ENCODE measurements at regions not wholly inside any gene's neighbourhood (a gene's known extent, or its start where the extent isn't known, plus 50 kb on each side); places are given as distances from the start of the nearest gene placed in this dataset.

- Mint-ChIP-seq H3K4me3 (no peak overlapping the region), H3K4me1 (peaks cover 9% of the 10 kb centered on the region), H3K27me3 (ENCODE audit: low read depth) (no peaks in the 10 kb centered on the region), H3K27ac (no peak overlapping the region), H3K9me3 (no peaks in the 10 kb centered on the region), H3K36me3 (no peaks in the 10 kb centered on the region)
- no peak for DNase-seq (ENCODE audit: low spot score in 2 of 2, unreplicated experiment in 2 of 2)
- TF ChIP-seq CTCF (IDR thresholded peaks at IDR 0.05; ENCODE audit: unreplicated experiment) = no peak
Measured at GRCh38 chr6:15143540-15143939, 102.3 kb upstream of the JARID2 start.

GRCh38 chr6:15145821-15146220 is 100.0 kb upstream of the JARID2 start:
- H3K36me3 Mint-ChIP-seq = no peaks in the 10 kb centered on the region
- no peak overlapping the region for H3K27ac Mint-ChIP-seq
- no peaks in the 10 kb centered on the region for H3K9me3 Mint-ChIP-seq
- no peaks in the 10 kb centered on the region for H3K27me3 Mint-ChIP-seq (ENCODE audit: low read depth)
- no peak for TF ChIP-seq CTCF (IDR thresholded peaks at IDR 0.05; ENCODE audit: unreplicated experiment)
- no peak for DNase-seq (ENCODE audit: low spot score in 2 of 2, unreplicated experiment in 2 of 2)
- H3K4me3 Mint-ChIP-seq = no peak overlapping the region
- peaks cover 13% of the 10 kb centered on the region for H3K4me1 Mint-ChIP-seq

- no peak overlapping the region for H3K4me3 Mint-ChIP-seq
- H3K9me3 Mint-ChIP-seq = no peaks in the 10 kb centered on the region
- TF ChIP-seq CTCF (IDR thresholded peaks at IDR 0.05; ENCODE audit: unreplicated experiment) = no peak
- H3K4me1 Mint-ChIP-seq = peaks cover 13% of the 10 kb centered on the region
- DNase-seq (ENCODE audit: low spot score in 2 of 2, unreplicated experiment in 2 of 2) = no peak
- H3K27ac Mint-ChIP-seq = peak overlapping the region; percentile 44
- no peaks in the 10 kb centered on the region for H3K36me3 Mint-ChIP-seq
- H3K27me3 Mint-ChIP-seq (ENCODE audit: low read depth) = no peaks in the 10 kb centered on the region
Measured at GRCh38 chr6:15147827-15148226, 98.0 kb upstream of the JARID2 start.

GRCh38 chr6:15148356-15148946 is 97.4 kb upstream of the JARID2 start:
- DNase-seq (ENCODE audit: low spot score in 2 of 2, unreplicated experiment in 2 of 2) = peak in 1 of 2 experiments; percentile 42
- TF ChIP-seq CTCF (IDR thresholded peaks at IDR 0.05; ENCODE audit: unreplicated experiment) = no peak
- Mint-ChIP-seq H3K4me1 (peaks cover 13% of the 10 kb centered on the region), H3K4me3 (no peak overlapping the region), H3K27me3 (ENCODE audit: low read depth) (no peaks in the 10 kb centered on the region), H3K9me3 (no peaks in the 10 kb centered on the region), H3K27ac (peak overlapping the region; percentile 44), H3K36me3 (no peaks in the 10 kb centered on the region)

GRCh38 chr6:15150207-15150606 is 95.7 kb upstream of the JARID2 start:
- no peak overlapping the region for H3K4me3 Mint-ChIP-seq
- DNase-seq (ENCODE audit: low spot score in 2 of 2, unreplicated experiment in 2 of 2) = no peak
- H3K4me1 Mint-ChIP-seq = peaks cover 13% of the 10 kb centered on the region
- no peaks in the 10 kb centered on the region for H3K27me3 Mint-ChIP-seq (ENCODE audit: low read depth)
- TF ChIP-seq CTCF (IDR thresholded peaks at IDR 0.05; ENCODE audit: unreplicated experiment) = no peak
- H3K36me3 Mint-ChIP-seq = no peaks in the 10 kb centered on the region
- no peak overlapping the region for H3K27ac Mint-ChIP-seq
- H3K9me3 Mint-ChIP-seq = no peaks in the 10 kb centered on the region

GRCh38 chr6:15152700-15153099 is 93.2 kb upstream of the JARID2 start:
- Mint-ChIP-seq H3K9me3 (no peaks in the 10 kb centered on the region), H3K4me3 (no peak overlapping the region), H3K27ac (no peak overlapping the region), H3K27me3 (ENCODE audit: low read depth) (no peaks in the 10 kb centered on the region), H3K4me1 (peaks cover 21% of the 10 kb centered on the region), H3K36me3 (no peaks in the 10 kb centered on the region)
- DNase-seq (ENCODE audit: low spot score in 2 of 2, unreplicated experiment in 2 of 2) = no peak
- no peak for TF ChIP-seq CTCF (IDR thresholded peaks at IDR 0.05; ENCODE audit: unreplicated experiment)
